ENCODE measurements at regions not wholly inside any gene's neighbourhood (a gene's known extent, or its start where the extent isn't known, plus 50 kb on each side); places are given as distances from the start of the nearest gene placed in this dataset.

GRCh38 chr4:180630012-180630665 lies 1613.1 kb upstream of the TENM3 start:
- Histone ChIP-seq H4K8ac (ENCODE audit: low read depth in 2 of 2, low read length in 2 of 2) (no peak overlapping the region), H4K20me1 (ENCODE audit: insufficient read depth, low read length) (no peaks in the 10 kb centered on the region), H3K9me1 (ENCODE audit: insufficient read depth, low read length) (no peaks in the 10 kb centered on the region), H4K91ac (ENCODE audit: insufficient read depth, low read depth, low read length) (no peak overlapping the region), H2BK20ac (ENCODE audit: low read depth, low read length) (no peak overlapping the region), H4K5ac (ENCODE audit: low read depth, low read length) (no peak overlapping the region), H2AK5ac (ENCODE audit: low read depth, low read length) (no peak overlapping the region), H3K9me3 (ENCODE audit: control insufficient read depth, insufficient read depth, low read length) (no peaks in the 10 kb centered on the region), H3K14ac (replicated peaks; ENCODE audit: low read depth, low read length) (no peak overlapping the region), H2AK9ac (replicated peaks; ENCODE audit: low read depth, low read length, poor library complexity) (no peak overlapping the region), H2AFZ (replicated peaks; ENCODE audit: low read length, poor library complexity) (no peak overlapping the region), H3K18ac (ENCODE audit: low read depth, low read length) (no peak overlapping the region), H2BK120ac (ENCODE audit: low read depth, low read length) (no peak overlapping the region), H3K27me3 (ENCODE audit: control insufficient read depth, insufficient read depth, low read length) (no peaks in the 10 kb centered on the region), H3K4ac (ENCODE audit: low read depth, low read length) (no peak overlapping the region), H3K56ac (ENCODE audit: extremely low read depth, insufficient read depth, low read length) (no peak overlapping the region), H3K4me2 (ENCODE audit: low read depth, low read length) (no peak overlapping the region), H3K27ac (ENCODE audit: insufficient read depth, low read length) (no peak overlapping the region), H3K4me1 (ENCODE audit: control insufficient read depth, insufficient read depth, low read length) (no peaks in the 10 kb centered on the region), H3K4me3 (ENCODE audit: insufficient read depth, low read depth, low read length) (no peak overlapping the region), H3K23ac (ENCODE audit: low read depth, low read length) (no peak overlapping the region), H3K79me1 (ENCODE audit: low read depth in 1 of 2, low read length in 2 of 2) (no peaks in the 10 kb centered on the region), H3K36me3 (ENCODE audit: control insufficient read depth, insufficient read depth, low read length) (no peaks in the 10 kb centered on the region), H2BK15ac (ENCODE audit: low read depth, low read length) (no peak overlapping the region), H2BK5ac (ENCODE audit: low read depth, low read length, poor library complexity, severe bottlenecking) (no peak overlapping the region), H3K9ac (ENCODE audit: low read depth, low read length) (no peak overlapping the region)
- BruUV-seq (replicated peaks), result no TSS peak
- ATAC-seq (ENCODE audit: low read depth), result no peak
- intact Hi-C loops (cut with micrococcal nuclease), result no loop called here
- POLR2A ChIA-PET (ENCODE audit: unreplicated experiment), result no interaction called here
- CTCF ChIA-PET, result interaction anchor here (0.7 kb wide), 1 partner anchor 270 kb away, joined by 4 read pairs; no protein-coding TSS in a partner anchor
- in situ Hi-C loops (cut with MboI; ENCODE audit: low sequenced_read_pairs), result no loop called here
- TF ChIP-seq MXI1 (IDR thresholded peaks at IDR 0.05; ENCODE audit: borderline replicate concordance, low read depth, low read length) (no peak), MAFK (IDR thresholded peaks at IDR 0.05; ENCODE audit: low read depth, low read length) (no peak), ELK1 (IDR thresholded peaks at IDR 0.05; ENCODE audit: borderline replicate concordance, low read depth, low read length) (no peak), CHD1 (IDR thresholded peaks at IDR 0.05; ENCODE audit: low read depth, low read length) (no peak), SMC3 (IDR thresholded peaks at IDR 0.05; ENCODE audit: low read depth, low read length) (no peak), RFX5 (IDR thresholded peaks at IDR 0.05; ENCODE audit: low read depth, low read length) (no peak), FOS (IDR thresholded peaks at IDR 0.05; ENCODE audit: low read depth, low read length) (no peak)
- no CpG with 5 or more reads among the region's 3 CpGs for WGBS, 2 experiments (ENCODE audit: extremely low coverage in 2 of 2, insufficient read length in 1 of 2)
- no peak for DNase-seq
- dilution Hi-C loops (cut with HindIII; ENCODE audit: low sequenced_read_pairs, unreplicated experiment), result no loop called here

Measured in IMR-90 (cell line).